ENCODE measurements at regions not wholly inside any gene's neighbourhood (a gene's known extent, or its start where the extent isn't known, plus 50 kb on each side); places are given as distances from the start of the nearest gene placed in this dataset.
"Not testable (repeated sequence)": the region's sequence is repeated elsewhere in the genome, so short reads cannot be mapped to it uniquely, and the experiment has no call there.

DNA sequence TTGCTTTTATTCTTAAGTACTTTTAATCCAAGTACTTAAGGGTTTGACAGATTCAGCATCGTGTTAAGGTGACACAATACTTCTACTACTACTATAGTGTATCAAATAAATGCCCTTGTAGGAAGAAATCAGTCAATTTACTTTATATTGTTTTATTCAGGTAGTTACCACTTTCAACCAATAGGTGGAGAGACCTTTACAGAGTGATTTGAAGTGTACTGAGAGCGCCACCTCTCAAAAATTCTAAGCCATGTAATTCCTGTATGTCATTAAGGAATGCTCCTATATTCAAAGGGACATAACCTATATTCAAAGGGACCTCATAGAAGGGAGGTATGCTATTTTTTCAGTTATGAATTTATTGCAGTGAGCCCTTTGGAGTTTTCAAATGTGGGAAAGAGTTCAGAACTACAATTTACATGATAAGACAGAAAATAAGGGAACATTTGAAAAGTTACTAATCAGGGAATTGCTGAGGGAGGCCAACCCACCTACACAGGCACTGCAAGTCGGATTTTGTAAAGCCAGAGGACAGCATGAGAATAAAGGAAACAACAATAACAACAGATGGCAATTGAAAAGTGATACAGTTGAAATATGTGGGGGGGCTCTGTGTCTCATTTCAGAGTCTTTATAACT, 955.6 kb downstream of the TBC1D32 start:
- intact Hi-C loops (cut with micrococcal nuclease), result no loop called here

DNA sequence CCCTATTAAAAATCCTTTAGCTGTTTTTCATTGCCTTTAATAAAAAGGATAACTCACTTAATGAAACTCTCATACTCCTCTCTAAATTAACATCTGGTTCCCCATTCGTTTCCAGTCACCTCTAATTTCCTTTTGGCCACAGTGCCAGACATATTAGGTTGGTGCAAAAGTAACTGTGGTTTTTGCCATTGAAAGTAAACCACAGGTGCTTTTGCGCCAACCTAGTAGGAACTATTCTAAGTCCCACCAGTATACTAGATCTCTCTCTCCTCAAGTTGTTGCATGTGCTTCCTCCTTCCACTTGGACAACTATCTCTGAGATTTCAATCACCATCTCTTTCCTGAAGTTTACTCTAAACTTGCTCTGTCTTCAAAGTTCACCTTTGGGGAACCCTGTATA, 961.1 kb downstream of the TBC1D32 start:
- intact Hi-C loops (cut with micrococcal nuclease), result no loop called here

DNA sequence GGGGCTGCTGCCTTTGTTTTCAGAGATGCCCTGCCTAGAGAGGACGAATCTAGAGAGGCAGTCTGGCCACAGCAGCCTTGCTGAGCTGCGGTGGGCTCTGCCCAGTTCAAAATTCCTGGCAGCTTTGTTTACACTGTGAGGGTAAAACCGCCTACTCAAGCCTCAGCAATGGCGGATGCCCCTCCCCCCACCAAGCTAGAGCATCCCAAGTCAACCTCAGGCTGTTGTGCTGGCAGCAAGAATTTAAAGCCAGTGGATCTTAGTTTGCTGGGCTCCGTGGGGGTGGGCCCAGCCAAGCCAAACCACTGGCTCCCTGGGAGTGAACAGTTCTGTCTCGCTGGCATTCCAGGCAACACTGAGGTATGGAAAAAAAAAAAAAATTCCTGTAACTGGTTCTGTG, 970.9 kb downstream of the TBC1D32 start:
- intact Hi-C loops (cut with micrococcal nuclease), result no loop called here

DNA sequence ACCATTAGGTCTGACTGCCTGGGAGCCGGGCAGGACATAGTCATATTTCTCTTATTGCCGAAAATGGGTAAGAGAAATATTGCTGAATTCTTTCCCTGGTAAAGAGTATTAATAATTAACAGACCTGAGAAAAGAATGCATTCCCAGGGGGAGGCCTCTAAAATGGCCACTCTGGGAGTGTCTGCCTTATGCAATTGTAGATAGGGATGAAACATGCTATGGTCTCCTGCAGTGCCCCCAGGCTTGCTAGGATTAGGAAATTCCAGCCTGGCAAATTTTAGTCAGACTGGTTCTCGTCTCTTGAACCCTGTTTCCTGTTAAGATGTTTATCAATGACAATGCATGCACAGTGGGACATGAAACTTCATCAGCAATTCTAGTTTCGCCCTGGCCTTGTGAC, 975.7 kb downstream of the TBC1D32 start:
- intact Hi-C loops (cut with micrococcal nuclease), result not testable (repeated sequence)

DNA sequence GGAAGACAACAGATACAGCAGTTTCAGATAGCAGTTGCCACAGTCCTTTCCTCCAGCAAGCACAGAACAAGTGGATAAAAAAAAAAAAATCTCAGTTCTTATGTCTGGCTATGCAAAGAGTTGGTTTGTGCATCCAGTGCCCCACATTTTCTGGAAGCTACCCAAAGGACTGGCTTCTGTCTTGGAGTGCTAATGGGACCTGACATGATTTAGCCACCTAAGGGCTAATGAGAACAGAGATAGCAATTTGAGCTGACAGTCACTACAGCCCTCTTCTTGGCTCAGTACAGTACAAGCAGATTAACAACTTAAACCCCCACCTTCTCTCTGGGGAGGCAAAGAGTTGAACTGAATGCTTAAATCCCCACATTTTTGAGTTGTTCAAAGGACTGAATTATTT, 976.8 kb downstream of the TBC1D32 start:
- intact Hi-C loops (cut with micrococcal nuclease), result no loop called here

DNA sequence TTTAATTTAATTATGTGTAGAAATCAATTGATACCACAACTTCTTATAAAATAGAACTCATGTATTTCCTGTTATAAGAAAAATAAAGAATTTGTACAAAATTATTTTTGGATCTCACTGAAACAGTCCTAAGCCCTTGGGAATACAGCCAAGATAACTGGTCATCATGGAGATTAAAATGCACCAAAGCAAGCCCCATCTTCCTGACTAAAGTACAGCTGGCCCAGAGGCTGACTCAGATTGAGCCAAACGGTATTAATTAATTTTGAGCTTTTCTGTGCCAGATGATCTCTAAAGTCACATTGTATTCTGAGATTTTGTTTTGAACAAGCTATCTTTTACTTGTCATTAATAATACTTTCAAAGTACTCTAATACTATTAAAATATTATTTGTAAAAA, 978.5 kb downstream of the TBC1D32 start:
- intact Hi-C loops (cut with micrococcal nuclease), result no loop called here

DNA sequence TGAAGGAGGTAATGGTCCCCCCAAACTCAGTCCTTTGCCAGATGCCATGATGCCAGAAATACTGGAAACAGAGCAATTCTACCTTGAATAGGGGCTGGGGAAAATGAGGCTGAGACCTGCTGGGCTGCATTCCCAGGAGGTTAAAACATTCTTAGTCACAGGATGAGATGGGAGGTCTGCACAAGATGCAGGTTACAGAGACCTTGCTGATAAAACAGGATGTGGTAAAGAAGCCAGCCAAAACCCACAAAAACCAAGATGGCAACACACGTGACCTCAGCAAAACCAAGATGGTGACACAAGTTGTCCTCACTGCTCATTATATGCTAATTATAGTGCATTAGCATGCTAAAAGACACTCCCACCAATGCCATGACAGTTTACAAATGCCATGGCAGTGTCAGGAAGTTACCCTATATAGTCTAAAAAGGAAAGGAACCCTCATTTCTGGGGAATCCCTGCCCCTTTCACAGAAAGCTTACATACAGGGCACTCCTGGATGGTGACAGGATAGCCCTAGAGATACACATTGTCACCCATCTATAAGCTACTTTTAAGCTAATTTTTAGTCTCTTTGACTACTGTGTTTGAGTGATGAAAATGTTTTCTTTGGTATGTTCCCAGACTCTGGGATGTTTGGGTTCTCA, 979.7 kb downstream of the TBC1D32 start:
- intact Hi-C loops (cut with micrococcal nuclease), result no loop called here

DNA sequence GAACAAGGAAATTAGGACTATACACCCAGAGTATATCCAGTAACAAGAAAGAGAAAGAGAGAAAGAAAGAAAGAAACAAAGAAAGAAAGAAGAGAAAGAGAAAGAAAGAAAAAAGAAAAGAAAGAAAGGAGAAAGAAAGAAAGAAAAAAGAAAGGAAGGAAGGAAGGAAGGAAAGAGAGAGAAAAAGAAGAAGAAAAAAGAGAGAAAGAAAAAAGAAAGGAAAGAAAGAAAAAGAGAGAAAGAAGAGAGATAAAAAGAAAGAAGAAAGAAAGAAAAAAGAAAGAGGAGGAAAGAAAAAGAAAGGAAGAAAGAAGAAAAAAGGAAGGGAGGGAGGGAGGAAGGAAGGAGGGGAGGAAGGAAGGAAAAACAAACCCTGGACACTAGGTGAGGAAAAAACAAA, 981.8 kb downstream of the TBC1D32 start:
- intact Hi-C loops (cut with micrococcal nuclease), result no loop called here

DNA sequence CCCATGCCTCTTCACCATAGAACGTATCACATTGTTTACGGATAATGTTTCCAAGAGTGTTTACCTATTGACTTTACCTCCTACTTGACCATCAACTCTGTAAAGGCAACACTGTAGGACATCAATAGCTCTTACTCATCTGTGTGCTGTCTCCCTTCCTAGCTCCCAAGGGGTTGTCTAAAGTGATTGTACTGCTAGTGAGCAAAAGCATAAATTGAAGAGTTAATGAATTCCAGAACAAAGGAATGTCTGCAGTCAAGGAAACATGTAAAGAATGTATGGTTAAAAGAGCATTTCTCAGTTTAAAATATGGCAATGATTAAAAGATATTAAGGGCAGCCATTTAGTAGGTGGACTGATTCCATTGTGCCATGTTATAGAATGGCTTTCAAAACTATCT, 985.4 kb downstream of the TBC1D32 start:
- intact Hi-C loops (cut with micrococcal nuclease), result no loop called here

DNA sequence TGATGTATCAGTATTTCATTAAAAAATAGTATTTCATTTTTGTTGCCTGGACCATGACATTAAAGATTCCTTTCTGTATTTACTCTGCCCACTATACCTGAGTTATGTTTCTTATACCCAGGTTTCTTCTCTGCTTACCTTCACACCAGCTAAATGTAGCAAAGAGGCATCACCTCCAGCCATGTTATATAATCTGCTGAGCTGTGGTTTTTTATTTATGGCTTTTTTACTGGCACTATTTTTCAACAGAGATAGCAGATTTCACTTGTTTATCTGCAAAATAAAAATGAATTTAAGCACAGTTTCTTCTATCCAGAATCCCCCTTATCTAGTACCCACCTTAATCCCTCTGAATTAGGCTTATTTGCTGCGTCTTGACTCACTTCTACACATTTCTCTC, 979.0 kb upstream of the MAN1A1 start:
- intact Hi-C loops (cut with micrococcal nuclease), result no loop called here

DNA sequence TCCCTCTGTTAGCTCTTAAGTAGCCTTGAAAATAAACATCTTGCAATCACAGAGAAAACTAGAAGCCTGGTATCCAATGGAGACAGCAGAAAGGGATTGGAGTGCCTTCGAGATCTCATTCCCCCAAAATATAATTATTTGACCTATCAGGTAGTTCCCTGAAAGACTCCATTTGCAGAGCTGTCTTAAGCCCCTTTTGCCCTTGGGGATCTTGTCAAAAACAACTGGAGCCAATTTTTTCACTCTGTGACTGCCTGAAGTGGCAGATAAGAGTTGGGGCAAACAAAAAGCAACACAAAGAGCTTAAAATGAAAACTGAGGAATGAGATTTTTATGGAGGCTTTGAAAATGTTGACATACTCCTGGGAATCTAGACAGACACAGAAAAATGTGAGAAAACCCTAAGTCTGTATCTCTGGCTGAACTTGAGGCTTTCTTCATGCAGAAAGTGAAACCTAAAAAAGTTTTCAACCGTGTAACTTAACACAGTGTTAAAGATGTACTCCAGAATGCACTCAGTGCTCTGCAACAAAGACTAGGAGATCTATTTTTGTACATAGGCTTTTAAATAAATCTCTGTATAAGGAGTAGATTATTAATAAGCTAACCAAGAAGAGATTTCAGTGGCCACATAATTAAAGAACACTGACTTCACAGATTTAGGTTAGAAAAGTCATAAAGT, 971.1 kb upstream of the MAN1A1 start:
- intact Hi-C loops (cut with micrococcal nuclease), result no loop called here

DNA sequence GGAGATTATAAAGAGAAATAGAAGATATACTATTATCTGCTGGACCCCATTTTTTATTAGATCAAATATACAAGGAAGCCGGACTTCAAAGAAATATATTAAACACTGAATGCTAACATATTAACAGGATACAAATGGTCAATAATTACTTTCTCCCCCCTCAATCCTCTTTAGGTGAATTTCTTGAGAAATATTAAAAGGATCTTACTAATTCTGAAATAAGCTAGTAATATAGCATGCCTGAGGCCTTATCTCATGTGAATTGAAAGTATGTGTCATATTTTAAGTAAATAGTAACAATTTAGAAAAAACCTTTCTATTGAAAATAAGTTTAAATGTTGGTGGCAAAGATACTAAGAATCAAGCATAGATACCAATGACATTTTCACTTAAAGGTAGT, 954.7 kb upstream of the MAN1A1 start:
- intact Hi-C loops (cut with micrococcal nuclease), result no loop called here

DNA sequence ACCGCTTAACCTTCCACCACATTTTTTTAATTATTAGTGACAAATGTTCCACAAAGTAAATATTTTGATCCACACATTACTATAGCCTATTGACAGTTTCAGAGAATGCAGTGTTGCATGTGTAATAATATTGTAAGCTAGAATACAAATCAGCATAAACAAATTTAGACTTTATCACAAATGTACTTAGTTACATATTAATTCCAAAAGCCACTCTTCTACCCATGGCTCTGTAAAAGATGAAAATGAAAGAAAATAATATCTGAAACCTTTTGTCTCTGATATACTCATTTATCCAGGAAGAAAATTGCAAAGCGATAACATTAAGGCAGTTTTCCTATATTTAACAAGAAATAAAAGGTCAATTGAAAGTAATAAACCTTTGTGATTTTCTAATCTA, 954.0 kb upstream of the MAN1A1 start:
- intact Hi-C loops (cut with micrococcal nuclease), result no loop called here

DNA sequence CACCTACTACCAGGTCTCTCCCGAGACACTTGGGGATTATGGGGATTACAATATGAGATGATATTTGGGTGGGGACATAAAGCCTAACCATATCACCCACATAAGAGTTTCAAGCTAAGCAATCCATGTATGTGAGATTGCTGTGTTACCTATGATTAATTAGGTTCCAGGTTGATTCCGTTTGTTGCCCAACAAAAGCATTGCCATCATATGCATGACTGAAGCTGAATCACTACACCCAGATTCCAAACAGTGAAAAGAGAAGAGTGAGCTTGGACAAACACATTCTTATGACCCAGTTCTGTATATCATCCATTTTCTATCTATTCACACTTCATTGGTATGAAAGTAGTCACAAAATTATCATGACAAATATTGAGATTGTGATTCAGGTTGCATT, 952.5 kb upstream of the MAN1A1 start:
- intact Hi-C loops (cut with micrococcal nuclease), result no loop called here

DNA sequence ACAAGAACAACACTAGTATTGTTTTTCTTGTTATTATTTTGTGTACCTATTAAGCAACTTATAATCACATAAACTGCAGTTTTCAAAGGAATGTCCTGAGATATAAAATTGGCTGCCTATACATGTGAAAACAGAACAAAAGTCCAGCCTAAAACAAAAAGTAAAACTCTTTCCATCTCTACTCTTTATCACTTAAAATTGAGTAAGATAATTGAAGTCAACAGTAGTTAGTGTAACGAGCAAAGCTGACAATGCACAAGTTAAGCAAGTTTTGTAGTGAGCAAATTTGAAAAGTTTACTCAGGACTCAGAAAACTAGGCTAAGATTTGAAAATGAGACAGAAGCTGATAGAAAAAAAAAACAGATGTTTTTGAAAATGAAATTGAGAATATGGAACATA, 941.4 kb upstream of the MAN1A1 start:
- intact Hi-C loops (cut with micrococcal nuclease), result no loop called here

DNA sequence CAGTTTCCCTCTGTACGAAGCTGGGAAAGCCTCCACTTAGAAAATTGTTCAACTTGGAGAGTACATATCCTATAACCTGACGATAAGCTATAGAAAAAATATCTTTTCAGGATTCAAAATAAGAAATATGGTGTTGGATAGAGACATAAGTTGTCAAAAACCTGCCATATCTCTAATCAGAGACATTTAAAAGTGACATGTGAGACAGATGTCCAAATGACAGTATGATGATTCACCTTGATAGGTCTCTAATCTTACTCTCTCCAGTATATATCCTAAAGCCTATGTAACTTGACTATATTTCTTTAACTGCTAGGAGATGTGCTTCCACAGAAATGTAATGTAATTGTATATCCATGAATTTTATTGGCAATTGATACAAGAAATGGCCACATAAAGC, 932.4 kb upstream of the MAN1A1 start:
- intact Hi-C loops (cut with micrococcal nuclease), result no loop called here

DNA sequence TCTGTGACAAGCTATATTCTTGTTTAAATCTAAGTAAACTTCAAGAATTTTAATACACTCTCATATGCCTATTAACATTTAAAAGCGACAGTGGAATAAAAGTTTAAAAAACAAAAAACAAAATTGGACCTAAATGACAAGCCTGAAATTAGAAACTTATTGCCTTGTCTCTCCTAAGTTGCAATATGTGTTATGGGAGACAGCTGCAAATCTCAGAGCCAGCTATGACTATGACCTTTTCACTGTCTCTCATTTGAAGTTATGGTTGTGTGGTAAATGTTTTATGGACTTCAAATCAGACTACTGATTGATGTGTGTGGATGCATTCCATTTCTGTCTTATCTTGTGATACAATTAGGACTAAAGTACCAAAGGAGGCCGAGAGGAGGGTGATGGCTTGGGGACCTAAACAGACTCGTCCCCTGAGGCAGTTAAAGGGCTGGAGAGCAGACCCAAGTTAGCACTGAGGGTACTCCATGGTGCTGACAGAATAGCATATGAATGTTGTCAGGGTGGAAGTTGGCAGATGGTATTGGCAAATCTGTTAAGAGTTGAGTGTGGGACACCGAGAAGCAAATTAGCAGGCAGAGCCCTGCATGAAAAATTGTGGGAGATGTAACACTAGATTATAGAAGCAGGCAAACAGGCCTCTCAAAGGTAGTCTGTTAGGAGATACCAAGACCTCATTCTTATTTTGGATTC, 930.1 kb upstream of the MAN1A1 start:
- intact Hi-C loops (cut with micrococcal nuclease), result no loop called here

DNA sequence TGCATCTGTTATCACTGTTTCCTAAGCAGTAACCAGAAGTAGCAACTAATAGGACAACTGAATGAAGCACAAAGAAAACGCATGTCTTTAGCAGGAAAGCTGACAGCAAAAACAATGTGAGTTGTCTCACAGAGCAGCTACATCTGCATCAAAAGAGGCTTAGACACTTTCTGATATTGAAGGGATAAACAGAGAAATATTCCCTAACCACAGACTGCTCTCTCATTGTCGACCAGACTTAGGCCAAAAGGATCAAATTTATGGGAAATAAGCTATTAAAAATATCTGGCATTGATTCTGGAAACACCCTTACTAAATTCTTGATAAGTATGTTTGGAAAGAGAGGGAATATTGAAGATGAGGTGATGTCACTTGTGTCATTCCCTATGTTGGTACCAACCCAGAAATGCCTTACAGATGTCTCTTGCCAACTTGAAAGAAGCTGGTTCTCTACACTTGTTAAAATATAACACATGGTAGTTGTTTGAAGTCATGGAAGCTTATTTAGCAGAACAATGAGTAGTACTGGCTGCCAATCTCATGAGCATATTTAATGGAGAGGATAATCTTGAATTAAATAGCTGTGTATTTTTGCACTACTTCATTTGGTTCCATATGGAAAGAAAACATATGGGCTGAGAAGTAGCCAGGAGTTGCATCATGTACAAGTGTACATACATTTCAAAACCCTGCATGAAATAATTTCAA, 929.3 kb upstream of the MAN1A1 start:
- intact Hi-C loops (cut with micrococcal nuclease), result no loop called here

DNA sequence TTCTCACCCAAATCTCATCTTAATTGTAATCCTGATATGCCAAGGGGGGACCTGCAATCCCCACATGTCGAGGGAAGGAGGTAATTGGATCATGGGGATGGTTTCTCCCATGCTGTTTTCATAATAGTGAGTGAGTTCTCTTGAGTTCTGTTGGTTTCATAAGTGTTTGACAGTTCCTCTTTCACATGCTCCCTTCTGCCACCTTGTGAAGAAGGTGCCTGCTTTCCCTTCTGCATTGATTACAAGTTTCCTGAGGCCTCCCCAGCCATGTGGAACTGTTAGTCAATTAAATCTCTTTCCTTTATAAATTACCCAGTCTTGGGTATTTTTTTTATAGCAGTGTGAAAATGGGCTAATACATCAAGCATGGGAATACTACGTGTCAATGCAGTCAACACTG, 925.0 kb upstream of the MAN1A1 start:
- intact Hi-C loops (cut with micrococcal nuclease), result no loop called here

DNA sequence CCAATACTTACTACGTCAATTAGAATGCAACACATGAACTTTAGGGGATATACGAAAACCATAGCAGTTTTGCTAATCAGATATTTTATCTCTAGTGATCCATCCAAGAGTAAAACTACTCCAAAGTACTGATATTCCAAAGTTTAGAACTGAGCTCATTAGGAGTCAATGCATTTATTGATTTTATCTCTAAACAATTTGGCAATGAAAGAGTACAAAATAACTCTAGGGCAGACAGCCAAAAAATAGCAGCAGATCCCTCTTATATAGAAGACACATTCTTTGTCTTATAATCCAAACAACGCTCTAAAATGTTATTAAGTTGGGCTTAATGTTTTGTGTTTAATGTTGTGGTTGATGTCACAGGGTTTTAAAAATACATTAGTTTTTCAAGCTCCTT, 923.9 kb upstream of the MAN1A1 start:
- intact Hi-C loops (cut with micrococcal nuclease), result no loop called here

DNA sequence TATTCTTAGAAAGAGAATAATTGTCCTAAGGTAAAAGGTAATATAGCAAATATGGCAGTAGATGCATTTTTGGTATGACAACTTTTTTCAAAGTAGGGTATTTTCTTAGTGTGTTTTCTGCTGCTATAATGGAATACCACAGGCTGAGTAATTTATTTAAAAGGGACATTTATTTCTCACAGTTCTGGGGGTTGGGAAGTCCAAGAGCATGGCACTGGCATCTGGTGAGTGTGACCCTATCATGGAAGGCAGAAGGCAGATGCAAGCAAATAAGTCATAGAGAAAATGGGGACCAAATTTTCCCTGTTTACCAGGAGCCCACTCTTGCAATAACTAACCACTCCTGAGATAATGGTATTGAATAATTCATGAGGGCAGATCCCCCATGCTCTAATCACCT, 922.5 kb upstream of the MAN1A1 start:
- intact Hi-C loops (cut with micrococcal nuclease), result no loop called here

DNA sequence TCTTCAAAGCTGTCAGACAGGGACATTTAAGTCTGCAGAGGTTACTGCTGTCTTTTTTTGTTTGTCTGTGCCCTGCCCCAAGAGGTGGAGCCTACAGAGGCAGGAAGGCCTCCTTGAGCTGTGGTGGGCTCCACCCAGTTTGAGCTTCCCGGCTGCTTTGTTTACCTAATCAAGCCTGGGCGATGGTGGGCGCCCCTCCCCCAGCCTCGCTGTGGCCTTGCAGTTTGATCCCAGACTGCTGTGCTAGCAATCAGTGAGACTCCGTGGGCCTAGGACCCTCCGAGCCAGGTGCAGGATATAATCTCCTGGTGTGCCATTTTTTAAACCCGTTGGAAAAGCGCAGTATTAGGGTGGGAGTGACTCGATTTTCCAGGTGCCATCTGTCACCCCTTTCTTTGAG, 918.7 kb upstream of the MAN1A1 start:
- intact Hi-C loops (cut with micrococcal nuclease), result not testable (repeated sequence)
